Hematopoietic multipotent progenitor cell treated with erythropoietin and hydrocortisone succinate and interleukin-3 and kit ligand, for 6 days (in vitro differentiated cells): ENCODE measurements at regions not wholly inside any gene's neighbourhood (a gene's known extent, or its start where the extent isn't known, plus 50 kb on each side); places are given as distances from the start of the nearest gene placed in this dataset.

ENCODE experiments used
- DNase-seq: peaks from one replicate; pipeline ENCODE4 v3.0.0-alpha.2; 2015

- no peak for DNase-seq
These were observed 66.1 kb upstream of the TBCA start for GRCh38 chr5:77842243-77842642.

GRCh38 chr5:77841616-77842015 lies 65.5 kb upstream of the TBCA start:
- DNase-seq = no peak

- DNase-seq = no peak
These were observed 64.8 kb upstream of the TBCA start for GRCh38 chr5:77840930-77841329.

- DNase-seq = no peak
These were observed 63.6 kb upstream of the TBCA start for GRCh38 chr5:77839691-77840090.

- no peak for DNase-seq
These were observed 56.8 kb upstream of the TBCA start for GRCh38 chr5:77832938-77833337.

GRCh38 chr5:77832166-77832770 lies 56.1 kb upstream of the TBCA start:
- DNase-seq = no peak

- no peak for DNase-seq
These were observed 52.3 kb upstream of the TBCA start for GRCh38 chr5:77828445-77828844.
